Effector memory CD4-positive, alpha-beta T cell (primary cell): ENCODE measurements at regions not wholly inside any gene's neighbourhood (a gene's known extent, or its start where the extent isn't known, plus 50 kb on each side); places are given as distances from the start of the nearest gene placed in this dataset.

Source experiments
- DNase-seq, 3 donors: peaks; one replicate each; pipeline ENCODE4 v3.0.0-alpha.2; 2020
- H3K27ac ChIP-seq: 2 replicates; pipeline ENCODE4 v1.7.0; 2013; ENCODE audit warnings: mild to moderate bottlenecking, low read length, moderate library complexity; ENCODE audit not compliant: insufficient read depth, poor library complexity, severe bottlenecking
- H3K27me3 ChIP-seq: replicated peaks from 2 replicates; pipeline ENCODE4 v1.7.0; 2013; ENCODE audit warnings: mild to moderate bottlenecking, low read length; ENCODE audit not compliant: insufficient read depth, control insufficient read depth, poor library complexity, severe bottlenecking
- H3K36me3 ChIP-seq: 2 replicates; pipeline ENCODE4 v1.7.0; 2013; ENCODE audit warnings: mild to moderate bottlenecking, low read length, moderate library complexity; ENCODE audit not compliant: control insufficient read depth, insufficient read depth
- H3K4me1 ChIP-seq: 2 replicates; pipeline ENCODE4 v1.7.0; 2013; ENCODE audit warnings: low read length, mild to moderate bottlenecking; ENCODE audit not compliant: control insufficient read depth, insufficient read depth, poor library complexity, severe bottlenecking
- H3K4me3 ChIP-seq: 2 replicates; pipeline ENCODE4 v1.7.0; 2013; ENCODE audit warnings: low read length, low read depth, mild to moderate bottlenecking; ENCODE audit not compliant: insufficient read depth, poor library complexity, severe bottlenecking
- H3K9me3 ChIP-seq: 2 replicates; pipeline ENCODE4 v1.7.0; 2013; ENCODE audit warnings: mild to moderate bottlenecking, low read length, moderate library complexity; ENCODE audit not compliant: control insufficient read depth

DNA sequence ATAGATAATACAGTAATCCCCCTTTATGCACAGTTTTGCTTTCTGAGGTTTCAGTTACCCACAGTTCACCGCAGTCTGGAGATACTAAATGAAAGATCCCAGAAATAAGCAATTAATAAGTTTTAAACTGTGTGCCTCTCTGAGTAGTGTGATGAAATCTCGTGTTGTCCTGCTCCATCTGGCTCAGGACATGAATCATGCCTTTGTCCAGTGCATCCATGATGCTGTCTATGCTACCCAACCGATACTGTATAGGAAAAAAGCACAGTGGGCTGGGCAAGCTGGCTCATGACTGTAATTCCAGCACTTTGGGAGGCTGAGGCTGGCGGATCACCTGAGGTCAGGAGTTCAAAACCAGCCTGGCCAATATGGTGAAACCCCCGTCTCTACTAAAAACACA is 85.0 kb upstream of the SLC2A1 start:
- Histone ChIP-seq H3K4me3 (no peak overlapping the region), H3K27ac (no peak overlapping the region), H3K36me3 (no peaks in the 10 kb centered on the region), H3K4me1 (no peaks in the 10 kb centered on the region), H3K27me3 (no peaks in the 10 kb centered on the region), H3K9me3 (no peaks in the 10 kb centered on the region)
- DNase-seq: no peak

GRCh38 chr1:43042773-43043457 is 84.2 kb upstream of the SLC2A1 start:
- Histone ChIP-seq H3K27ac (no peak overlapping the region), H3K36me3 (no peaks in the 10 kb centered on the region), H3K4me1 (no peaks in the 10 kb centered on the region), H3K4me3 (no peak overlapping the region), H3K27me3 (no peaks in the 10 kb centered on the region), H3K9me3 (no peaks in the 10 kb centered on the region)
- DNase-seq: no peak

DNA sequence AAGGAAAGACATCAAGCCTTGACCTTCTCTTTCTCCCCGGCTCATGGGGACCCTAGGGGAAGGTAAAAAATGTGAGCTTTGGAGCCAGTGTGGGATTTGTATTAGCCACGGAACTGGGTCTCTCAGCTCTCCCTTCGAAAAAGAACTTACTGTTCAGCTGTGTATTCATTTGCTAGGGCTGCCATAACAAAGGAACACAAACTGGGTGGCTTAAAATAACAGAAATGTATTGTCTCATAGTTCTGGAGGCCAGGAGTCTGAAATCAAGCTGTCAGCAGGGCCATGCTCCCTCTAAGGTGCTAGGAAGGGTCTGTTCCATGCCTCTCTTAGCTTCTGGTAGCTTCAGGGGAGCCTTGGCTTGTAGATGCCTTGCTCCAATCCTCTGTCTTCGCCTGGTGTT is 83.5 kb upstream of the SLC2A1 start:
- no peaks in the 10 kb centered on the region for H3K36me3 ChIP-seq
- H3K4me1 ChIP-seq: no peaks in the 10 kb centered on the region
- no peak for DNase-seq
- H3K27ac ChIP-seq: no peak overlapping the region
- H3K9me3 ChIP-seq: no peaks in the 10 kb centered on the region
- H3K27me3 ChIP-seq: no peaks in the 10 kb centered on the region
- no peak overlapping the region for H3K4me3 ChIP-seq

GRCh38 chr1:43041591-43041990 is 82.9 kb upstream of the SLC2A1 start:
- no peaks in the 10 kb centered on the region for H3K36me3 ChIP-seq
- H3K9me3 ChIP-seq: no peaks in the 10 kb centered on the region
- H3K4me1 ChIP-seq: no peaks in the 10 kb centered on the region
- no peak for DNase-seq
- no peak overlapping the region for H3K27ac ChIP-seq
- H3K27me3 ChIP-seq: no peaks in the 10 kb centered on the region
- H3K4me3 ChIP-seq: no peak overlapping the region

- no peaks in the 10 kb centered on the region for H3K36me3 ChIP-seq
- H3K27ac ChIP-seq: no peak overlapping the region
- H3K27me3 ChIP-seq: no peaks in the 10 kb centered on the region
- no peak for DNase-seq
- H3K4me3 ChIP-seq: no peak overlapping the region
- H3K9me3 ChIP-seq: no peaks in the 10 kb centered on the region
- peaks cover 15% of the 10 kb centered on the region for H3K4me1 ChIP-seq
Observed at GRCh38 chr1:43039228-43040055, 80.8 kb upstream of the SLC2A1 start.

GRCh38 chr1:43038232-43038935 is 79.7 kb upstream of the SLC2A1 start:
- Histone ChIP-seq H3K36me3 (no peaks in the 10 kb centered on the region), H3K27me3 (no peaks in the 10 kb centered on the region), H3K9me3 (no peaks in the 10 kb centered on the region), H3K27ac (no peak overlapping the region), H3K4me1 (peaks cover 20% of the 10 kb centered on the region), H3K4me3 (no peak overlapping the region)
- no peak for DNase-seq

- no peak overlapping the region for H3K4me3 ChIP-seq
- H3K27ac ChIP-seq: no peak overlapping the region
- DNase-seq: no peak
- H3K9me3 ChIP-seq: no peaks in the 10 kb centered on the region
- peaks cover 20% of the 10 kb centered on the region for H3K4me1 ChIP-seq
- no peaks in the 10 kb centered on the region for H3K27me3 ChIP-seq
- no peaks in the 10 kb centered on the region for H3K36me3 ChIP-seq
Observed at GRCh38 chr1:43037466-43037865, 78.8 kb upstream of the SLC2A1 start.

DNA sequence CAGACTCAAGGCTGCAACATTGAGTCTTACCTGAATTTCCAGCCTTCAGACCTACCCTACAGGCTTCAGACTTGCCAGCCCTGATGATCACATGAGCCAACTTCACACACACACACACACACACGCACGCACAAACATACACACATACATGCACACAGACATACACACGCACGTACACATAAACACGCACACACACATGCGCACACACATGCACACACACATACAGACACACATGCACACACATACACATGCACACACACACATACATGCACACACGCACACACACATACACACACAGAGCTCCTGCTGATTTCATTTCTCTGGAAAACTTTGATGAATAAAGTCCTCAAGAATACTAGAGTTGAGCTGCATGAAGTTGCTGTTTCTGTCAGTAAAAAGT is 78.3 kb upstream of the SLC2A1 start:
- Histone ChIP-seq H3K27ac (no peak overlapping the region), H3K27me3 (no peaks in the 10 kb centered on the region), H3K9me3 (no peaks in the 10 kb centered on the region), H3K4me3 (no peak overlapping the region), H3K36me3 (no peaks in the 10 kb centered on the region), H3K4me1 (peaks cover 20% of the 10 kb centered on the region)
- no peak for DNase-seq

DNA sequence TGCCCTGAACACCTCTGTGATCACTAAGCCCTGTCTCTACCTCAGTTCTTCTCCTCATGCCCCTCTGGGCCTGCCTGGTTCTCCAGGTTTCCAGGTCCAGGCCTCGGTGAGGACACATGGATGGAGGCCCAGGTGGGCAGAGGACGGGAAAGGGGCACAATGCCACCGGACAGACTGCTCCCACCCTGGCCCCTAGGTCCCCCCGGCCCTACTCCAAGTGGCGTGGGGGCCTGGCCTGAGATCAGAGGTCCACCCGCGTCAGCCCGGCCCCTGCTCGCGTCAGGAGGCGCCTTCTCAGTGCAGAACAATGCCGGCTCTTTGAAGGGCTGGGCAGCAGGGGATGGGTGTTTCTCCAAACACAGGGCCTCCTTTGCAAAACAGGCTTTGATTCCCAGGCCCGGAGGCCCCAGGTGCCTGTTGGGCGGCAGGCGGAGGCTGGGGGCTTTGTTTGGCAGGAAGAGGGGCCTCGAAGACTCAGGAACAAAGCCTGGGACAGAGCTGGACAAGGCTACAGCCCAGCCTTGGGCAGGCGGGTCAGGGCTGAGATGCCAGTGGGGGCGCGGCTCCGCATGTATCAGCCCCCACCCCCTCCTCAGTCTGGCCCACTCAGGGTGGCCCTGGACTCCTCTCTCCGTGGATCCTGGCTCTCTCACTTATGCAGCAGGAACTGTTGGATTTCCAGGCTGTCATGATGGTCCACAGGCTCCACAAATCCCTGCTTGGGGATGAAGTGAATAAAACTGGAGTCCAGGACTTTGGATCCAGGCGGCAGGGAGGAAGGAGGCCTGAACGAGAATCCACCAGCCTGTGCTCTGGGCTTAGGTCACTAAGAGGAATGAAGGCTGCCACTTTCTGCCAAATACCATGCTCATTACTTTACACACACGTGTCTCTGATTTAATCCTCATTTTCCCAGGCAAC is 77.4 kb upstream of the SLC2A1 start:
- DNase-seq: no peak
- Histone ChIP-seq H3K27me3 (no peaks in the 10 kb centered on the region), H3K27ac (no peak overlapping the region), H3K4me3 (no peak overlapping the region), H3K9me3 (no peaks in the 10 kb centered on the region), H3K36me3 (no peaks in the 10 kb centered on the region), H3K4me1 (peaks cover 20% of the 10 kb centered on the region)
